ENCODE measurements at regions not wholly inside any gene's neighbourhood (a gene's known extent, or its start where the extent isn't known, plus 50 kb on each side); places are given as distances from the start of the nearest gene placed in this dataset.

GRCh38 chr15:53323191-53323590 is 436.3 kb downstream of the WDR72 start:
- Histone ChIP-seq H3F3A (ENCODE audit: insufficient read depth, low read length) (no peaks in the 10 kb centered on the region), H4K20me1 (ENCODE audit: insufficient read depth, low read length) (no peaks in the 10 kb centered on the region), H3K9me2 (replicated peaks; ENCODE audit: insufficient read depth, low read length) (no peaks in the 10 kb centered on the region), H3K4me1 (ENCODE audit: low read length) (no peaks in the 10 kb centered on the region), H3K4me2 (ENCODE audit: low read depth, low read length) (no peak overlapping the region), H3K27ac (ENCODE audit: low read length) (no peak overlapping the region), H3K9me3 (replicated peaks; ENCODE audit: insufficient read depth, low read length) (no peaks in the 10 kb centered on the region), H3K9ac (ENCODE audit: low read length) (no peak overlapping the region), H3K27me3 (replicated peaks; ENCODE audit: insufficient read depth, low read length) (no peaks in the 10 kb centered on the region), H2AFZ (ENCODE audit: low read length) (no peak overlapping the region), H3K36me3 (replicated peaks; ENCODE audit: insufficient read depth, low read length) (no peaks in the 10 kb centered on the region), H3K79me2 (ENCODE audit: low read length) (no peaks in the 10 kb centered on the region), H3K4me3 (ENCODE audit: low read length) (no peak overlapping the region)
- DNase-seq: no peak
- no peak for TF ChIP-seq CTCF (IDR thresholded peaks at IDR 0.05; ENCODE audit: low read length)
- TF ChIP-seq EZH2 (optimal IDR thresholded peaks at IDR 0.05; ENCODE audit: low read depth, low read length): no peak
- no peak for TF ChIP-seq EZH2phosphoT487 (IDR thresholded peaks at IDR 0.05; ENCODE audit: low read length)

GRCh38 chr15:53320816-53321215 is 438.6 kb downstream of the WDR72 start:
- H4K20me1 ChIP-seq (ENCODE audit: insufficient read depth, low read length): no peaks in the 10 kb centered on the region
- no peak overlapping the region for H3K4me3 ChIP-seq (ENCODE audit: low read length)
- H2AFZ ChIP-seq (ENCODE audit: low read length): no peak overlapping the region
- H3K9me2 ChIP-seq (replicated peaks; ENCODE audit: insufficient read depth, low read length): no peaks in the 10 kb centered on the region
- H3K9me3 ChIP-seq (replicated peaks; ENCODE audit: insufficient read depth, low read length): no peaks in the 10 kb centered on the region
- no peak overlapping the region for H3K27ac ChIP-seq (ENCODE audit: low read length)
- H3K79me2 ChIP-seq (ENCODE audit: low read length): no peaks in the 10 kb centered on the region
- DNase-seq: no peak
- H3K9ac ChIP-seq (ENCODE audit: low read length): no peak overlapping the region
- no peak for TF ChIP-seq EZH2phosphoT487 (IDR thresholded peaks at IDR 0.05; ENCODE audit: low read length)
- no peak for TF ChIP-seq EZH2 (optimal IDR thresholded peaks at IDR 0.05; ENCODE audit: low read depth, low read length)
- no peak for TF ChIP-seq CTCF (IDR thresholded peaks at IDR 0.05; ENCODE audit: low read length)
- no peaks in the 10 kb centered on the region for H3F3A ChIP-seq (ENCODE audit: insufficient read depth, low read length)
- H3K4me2 ChIP-seq (ENCODE audit: low read depth, low read length): no peak overlapping the region
- no peaks in the 10 kb centered on the region for H3K27me3 ChIP-seq (replicated peaks; ENCODE audit: insufficient read depth, low read length)
- no peaks in the 10 kb centered on the region for H3K4me1 ChIP-seq (ENCODE audit: low read length)
- H3K36me3 ChIP-seq (replicated peaks; ENCODE audit: insufficient read depth, low read length): no peaks in the 10 kb centered on the region

- Histone ChIP-seq H3K4me1 (ENCODE audit: low read length) (no peaks in the 10 kb centered on the region), H2AFZ (ENCODE audit: low read length) (no peak overlapping the region), H3K27ac (ENCODE audit: low read length) (no peak overlapping the region), H3K9ac (ENCODE audit: low read length) (no peak overlapping the region), H3K27me3 (replicated peaks; ENCODE audit: insufficient read depth, low read length) (no peaks in the 10 kb centered on the region), H3K9me3 (replicated peaks; ENCODE audit: insufficient read depth, low read length) (no peaks in the 10 kb centered on the region), H3K79me2 (ENCODE audit: low read length) (no peaks in the 10 kb centered on the region), H3K4me2 (ENCODE audit: low read depth, low read length) (no peak overlapping the region), H3F3A (ENCODE audit: insufficient read depth, low read length) (no peaks in the 10 kb centered on the region), H3K4me3 (ENCODE audit: low read length) (no peak overlapping the region), H3K9me2 (replicated peaks; ENCODE audit: insufficient read depth, low read length) (no peaks in the 10 kb centered on the region), H3K36me3 (replicated peaks; ENCODE audit: insufficient read depth, low read length) (no peaks in the 10 kb centered on the region), H4K20me1 (ENCODE audit: insufficient read depth, low read length) (no peaks in the 10 kb centered on the region)
- TF ChIP-seq EZH2 (optimal IDR thresholded peaks at IDR 0.05; ENCODE audit: low read depth, low read length) (no peak), CTCF (IDR thresholded peaks at IDR 0.05; ENCODE audit: low read length) (no peak), EZH2phosphoT487 (IDR thresholded peaks at IDR 0.05; ENCODE audit: low read length) (no peak)
- no peak for DNase-seq
Measured at GRCh38 chr15:53312707-53313106, 446.8 kb downstream of the WDR72 start.

Measured in MM.1S (cell line).